ENCODE measurements at regions not wholly inside any gene's neighbourhood (a gene's known extent, or its start where the extent isn't known, plus 50 kb on each side); places are given as distances from the start of the nearest gene placed in this dataset.

DNA sequence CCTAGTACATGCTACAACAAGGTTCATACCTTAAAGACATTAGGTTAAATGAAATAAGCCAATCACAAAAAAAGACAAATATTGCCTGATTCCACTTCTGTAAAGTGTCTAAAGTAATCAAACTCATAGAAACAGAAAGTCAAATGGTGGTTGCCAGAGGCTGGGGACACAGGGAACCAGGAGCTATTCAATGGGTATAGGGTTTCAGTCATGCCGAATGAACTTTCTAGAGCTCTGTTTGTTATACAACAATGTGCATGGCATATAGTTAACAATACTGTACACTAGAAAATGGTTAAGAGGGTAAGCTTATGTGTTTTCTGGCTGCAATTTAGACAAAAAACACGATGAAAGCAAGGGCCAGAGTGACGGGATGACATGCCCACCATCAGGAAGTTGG is 70.8 kb upstream of the EGFLAM start:
- BruUV-seq (replicated peaks), result no TSS peak
- no peak overlapping the region for H2AFZ ChIP-seq
- H3K4me2 ChIP-seq, result no peak overlapping the region
- TF ChIP-seq, protein P1, sequence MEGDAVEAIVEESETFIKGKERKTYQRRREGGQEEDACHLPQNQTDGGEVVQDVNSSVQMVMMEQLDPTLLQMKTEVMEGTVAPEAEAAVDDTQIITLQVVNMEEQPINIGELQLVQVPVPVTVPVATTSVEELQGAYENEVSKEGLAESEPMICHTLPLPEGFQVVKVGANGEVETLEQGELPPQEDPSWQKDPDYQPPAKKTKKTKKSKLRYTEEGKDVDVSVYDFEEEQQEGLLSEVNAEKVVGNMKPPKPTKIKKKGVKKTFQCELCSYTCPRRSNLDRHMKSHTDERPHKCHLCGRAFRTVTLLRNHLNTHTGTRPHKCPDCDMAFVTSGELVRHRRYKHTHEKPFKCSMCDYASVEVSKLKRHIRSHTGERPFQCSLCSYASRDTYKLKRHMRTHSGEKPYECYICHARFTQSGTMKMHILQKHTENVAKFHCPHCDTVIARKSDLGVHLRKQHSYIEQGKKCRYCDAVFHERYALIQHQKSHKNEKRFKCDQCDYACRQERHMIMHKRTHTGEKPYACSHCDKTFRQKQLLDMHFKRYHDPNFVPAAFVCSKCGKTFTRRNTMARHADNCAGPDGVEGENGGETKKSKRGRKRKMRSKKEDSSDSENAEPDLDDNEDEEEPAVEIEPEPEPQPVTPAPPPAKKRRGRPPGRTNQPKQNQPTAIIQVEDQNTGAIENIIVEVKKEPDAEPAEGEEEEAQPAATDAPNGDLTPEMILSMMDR (conservative IDR thresholded peaks at IDR 0.05), result no peak
- TF ChIP-seq EZH2 (IDR thresholded peaks at IDR 0.05; ENCODE audit: low read depth), result no peak
- H3K36me3 ChIP-seq (ENCODE audit: low read depth), result no peaks in the 10 kb centered on the region
- peaks cover 76% of the 10 kb centered on the region for H3K27me3 ChIP-seq (ENCODE audit: insufficient read depth, low read depth)
- no peaks in the 10 kb centered on the region for H3F3A ChIP-seq (ENCODE audit: insufficient read depth, low read depth)
- POLR2A ChIA-PET (ENCODE audit: unreplicated experiment), result no interaction called here
- CTCF ChIA-PET, result no interaction called here
- no peaks in the 10 kb centered on the region for H3K79me2 ChIP-seq (ENCODE audit: low read depth)
- no peaks in the 10 kb centered on the region for H3K9me2 ChIP-seq (ENCODE audit: insufficient read depth)
- H3K9me3 ChIP-seq (ENCODE audit: insufficient read depth, low read depth), result no peaks in the 10 kb centered on the region
- DNase-seq, result no peak
- no peak overlapping the region for H3K27ac ChIP-seq
- H3K4me3 ChIP-seq, result no peak overlapping the region
- intact Hi-C loops (cut with micrococcal nuclease; ENCODE audit: unreplicated experiment), result no loop called here
- H3K4me1 ChIP-seq (replicated peaks; ENCODE audit: insufficient read depth), result no peaks in the 10 kb centered on the region
- H4K20me1 ChIP-seq (ENCODE audit: insufficient read depth), result no peaks in the 10 kb centered on the region

DNA sequence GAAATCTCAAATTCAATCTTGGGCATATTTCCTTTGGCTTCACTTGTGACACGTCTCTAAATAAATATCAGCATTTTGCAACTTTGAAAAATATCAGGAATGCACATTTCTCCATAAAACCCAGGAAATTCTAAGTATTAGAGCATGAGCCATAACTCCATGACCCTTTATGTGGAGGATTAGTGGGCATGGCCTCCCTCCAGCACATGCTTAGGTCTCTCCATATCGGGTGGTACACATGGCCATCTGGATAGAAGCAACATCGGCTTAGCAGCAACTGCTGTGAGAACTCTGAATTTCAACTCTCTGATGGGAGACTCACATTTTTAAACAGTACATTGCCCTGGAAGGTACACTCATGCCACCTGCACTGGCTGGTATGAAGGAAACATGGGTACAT is 73.7 kb upstream of the EGFLAM start:
- BruUV-seq (replicated peaks), result no TSS peak
- ChIA-PET POLR2A (ENCODE audit: unreplicated experiment) (no interaction called here), CTCF (no interaction called here)
- Histone ChIP-seq H3K27me3 (ENCODE audit: insufficient read depth, low read depth) (peaks cover 77% of the 10 kb centered on the region), H3F3A (ENCODE audit: insufficient read depth, low read depth) (no peaks in the 10 kb centered on the region), H3K4me3 (no peak overlapping the region), H3K9me2 (ENCODE audit: insufficient read depth) (no peaks in the 10 kb centered on the region), H3K27ac (no peak overlapping the region), H3K36me3 (ENCODE audit: low read depth) (no peaks in the 10 kb centered on the region), H3K9me3 (ENCODE audit: insufficient read depth, low read depth) (no peaks in the 10 kb centered on the region), H4K20me1 (ENCODE audit: insufficient read depth) (no peaks in the 10 kb centered on the region), H3K4me1 (replicated peaks; ENCODE audit: insufficient read depth) (no peaks in the 10 kb centered on the region), H3K4me2 (no peak overlapping the region), H3K79me2 (ENCODE audit: low read depth) (no peaks in the 10 kb centered on the region), H2AFZ (no peak overlapping the region)
- intact Hi-C loops (cut with micrococcal nuclease; ENCODE audit: unreplicated experiment), result no loop called here
- TF ChIP-seq, protein P1 (conservative IDR thresholded peaks at IDR 0.05), result no peak
- no peak for TF ChIP-seq EZH2 (IDR thresholded peaks at IDR 0.05; ENCODE audit: low read depth)
- DNase-seq, result no peak

DNA sequence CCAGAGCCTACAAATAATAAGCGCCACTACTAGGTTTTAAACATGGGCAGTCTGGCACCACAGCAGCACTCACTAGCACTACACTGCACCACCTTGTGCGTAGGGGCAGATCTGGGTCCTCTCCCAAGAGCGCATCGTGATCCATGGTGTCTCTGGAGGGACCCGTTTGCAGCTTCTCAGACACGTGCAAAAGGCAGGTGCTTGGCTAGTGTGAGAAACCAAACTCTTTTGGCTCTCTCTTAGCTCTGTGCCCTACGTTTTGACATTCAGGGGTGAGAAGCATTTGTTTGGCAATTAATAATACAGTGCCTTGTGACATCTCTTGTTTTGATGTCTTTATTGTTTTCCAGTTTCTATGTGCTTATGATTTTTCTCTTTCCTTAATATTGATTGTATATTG is 75.4 kb upstream of the EGFLAM start:
- H3K4me1 ChIP-seq (replicated peaks; ENCODE audit: insufficient read depth), result no peaks in the 10 kb centered on the region
- H2AFZ ChIP-seq, result no peak overlapping the region
- ChIA-PET CTCF (no interaction called here), POLR2A (ENCODE audit: unreplicated experiment) (no interaction called here)
- DNase-seq, result no peak
- no peak overlapping the region for H3K4me2 ChIP-seq
- no peaks in the 10 kb centered on the region for H3K36me3 ChIP-seq (ENCODE audit: low read depth)
- no peaks in the 10 kb centered on the region for H3K9me3 ChIP-seq (ENCODE audit: insufficient read depth, low read depth)
- H3K9me2 ChIP-seq (ENCODE audit: insufficient read depth), result peaks cover under 1% of the 10 kb centered on the region; the same call in 1 of the 2 replicates
- no peak overlapping the region for H3K27ac ChIP-seq
- H3F3A ChIP-seq (ENCODE audit: insufficient read depth, low read depth), result no peaks in the 10 kb centered on the region
- no TSS peak for BruUV-seq (replicated peaks)
- TF ChIP-seq EZH2 (IDR thresholded peaks at IDR 0.05; ENCODE audit: low read depth), result no peak
- TF ChIP-seq, protein P1 (conservative IDR thresholded peaks at IDR 0.05), result no peak
- no peaks in the 10 kb centered on the region for H4K20me1 ChIP-seq (ENCODE audit: insufficient read depth)
- no peaks in the 10 kb centered on the region for H3K79me2 ChIP-seq (ENCODE audit: low read depth)
- intact Hi-C loops (cut with micrococcal nuclease; ENCODE audit: unreplicated experiment), result no loop called here
- H3K27me3 ChIP-seq (ENCODE audit: insufficient read depth, low read depth), result peaks cover 74% of the 10 kb centered on the region
- H3K4me3 ChIP-seq, result no peak overlapping the region

Data from PC-9 (cell line).